ENCODE measurements at regions not wholly inside any gene's neighbourhood (a gene's known extent, or its start where the extent isn't known, plus 50 kb on each side); places are given as distances from the start of the nearest gene placed in this dataset.

DNA sequence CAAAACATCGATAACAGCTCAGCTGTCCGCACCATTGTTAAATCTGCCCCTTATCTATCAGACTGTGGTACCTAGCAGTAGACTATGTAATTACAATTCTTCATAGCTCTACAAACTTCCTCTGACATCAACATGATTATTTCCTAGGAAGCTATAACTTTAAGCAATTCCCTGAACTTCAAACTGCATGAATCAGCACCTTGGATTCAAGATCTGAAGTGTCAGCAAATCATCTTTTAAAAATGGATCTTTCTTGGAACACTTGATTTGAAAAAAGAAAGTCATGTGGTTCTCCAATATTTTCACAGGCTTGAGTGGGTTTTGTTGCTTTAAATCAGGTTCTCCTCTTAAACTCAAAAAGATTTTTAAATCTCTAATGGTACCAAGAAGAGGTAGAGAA is 680.7 kb upstream of the LMCD1 start:
- BruUV-seq (replicated peaks), result no TSS peak
- Histone ChIP-seq H3K4ac (ENCODE audit: low read depth, low read length) (no peak overlapping the region), H3K4me1 (ENCODE audit: control insufficient read depth, insufficient read depth, low read length) (no peaks in the 10 kb centered on the region), H3K9ac (ENCODE audit: low read depth, low read length) (no peak overlapping the region), H3K9me1 (ENCODE audit: insufficient read depth, low read length) (no peaks in the 10 kb centered on the region), H4K91ac (ENCODE audit: insufficient read depth, low read depth, low read length) (no peak overlapping the region), H4K8ac (ENCODE audit: low read depth in 2 of 2, low read length in 2 of 2) (no peak overlapping the region), H2BK5ac (ENCODE audit: low read depth, low read length, poor library complexity, severe bottlenecking) (no peak overlapping the region), H3K27me3 (ENCODE audit: control insufficient read depth, insufficient read depth, low read length) (no peaks in the 10 kb centered on the region), H2AFZ (replicated peaks; ENCODE audit: low read length, poor library complexity) (no peak overlapping the region), H4K5ac (ENCODE audit: low read depth, low read length) (no peak overlapping the region), H4K20me1 (ENCODE audit: insufficient read depth, low read length) (no peaks in the 10 kb centered on the region), H3K79me1 (ENCODE audit: low read depth in 1 of 2, low read length in 2 of 2) (no peaks in the 10 kb centered on the region), H3K27ac (ENCODE audit: insufficient read depth, low read length) (no peak overlapping the region), H3K18ac (ENCODE audit: low read depth, low read length) (no peak overlapping the region), H2BK120ac (ENCODE audit: low read depth, low read length) (no peak overlapping the region), H3K9me3 (ENCODE audit: control insufficient read depth, insufficient read depth, low read length) (peaks cover 14% of the 10 kb centered on the region), H2BK15ac (ENCODE audit: low read depth, low read length) (no peak overlapping the region), H3K4me3 (ENCODE audit: insufficient read depth, low read depth, low read length) (no peak overlapping the region), H2AK5ac (ENCODE audit: low read depth, low read length) (no peak overlapping the region), H2AK9ac (replicated peaks; ENCODE audit: low read depth, low read length, poor library complexity) (no peak overlapping the region), H3K56ac (ENCODE audit: extremely low read depth, insufficient read depth, low read length) (no peak overlapping the region), H3K14ac (replicated peaks; ENCODE audit: low read depth, low read length) (no peak overlapping the region), H3K4me2 (ENCODE audit: low read depth, low read length) (no peak overlapping the region), H3K23ac (ENCODE audit: low read depth, low read length) (no peak overlapping the region), H2BK20ac (ENCODE audit: low read depth, low read length) (no peak overlapping the region), H3K36me3 (ENCODE audit: control insufficient read depth, insufficient read depth, low read length) (no peaks in the 10 kb centered on the region)
- CTCF ChIA-PET, result interaction anchor here (0.6 to 0.7 kb wide), 2 partner anchors 10 to 99 kb away, joined by 3 read pairs; no protein-coding TSS in a partner anchor
- no peak for DNase-seq
- TF ChIP-seq, protein P1, sequence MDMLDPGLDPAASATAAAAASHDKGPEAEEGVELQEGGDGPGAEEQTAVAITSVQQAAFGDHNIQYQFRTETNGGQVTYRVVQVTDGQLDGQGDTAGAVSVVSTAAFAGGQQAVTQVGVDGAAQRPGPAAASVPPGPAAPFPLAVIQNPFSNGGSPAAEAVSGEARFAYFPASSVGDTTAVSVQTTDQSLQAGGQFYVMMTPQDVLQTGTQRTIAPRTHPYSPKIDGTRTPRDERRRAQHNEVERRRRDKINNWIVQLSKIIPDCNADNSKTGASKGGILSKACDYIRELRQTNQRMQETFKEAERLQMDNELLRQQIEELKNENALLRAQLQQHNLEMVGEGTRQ (IDR thresholded peaks at IDR 0.05; ENCODE audit: low read depth, low read length), result no peak
- TF ChIP-seq RCOR1 (IDR thresholded peaks at IDR 0.05; ENCODE audit: insufficient replicate concordance, low read length) (no peak), SMC3 (IDR thresholded peaks at IDR 0.05; ENCODE audit: low read depth, low read length) (no peak), POLR2A (IDR thresholded peaks at IDR 0.05; ENCODE audit: low read depth, low read length) (no peak), CEBPB (IDR thresholded peaks at IDR 0.05; ENCODE audit: low read depth, low read length) (no peak), MXI1 (IDR thresholded peaks at IDR 0.05; ENCODE audit: borderline replicate concordance, low read depth, low read length) (no peak)
- TF ChIP-seq, protein P2, sequence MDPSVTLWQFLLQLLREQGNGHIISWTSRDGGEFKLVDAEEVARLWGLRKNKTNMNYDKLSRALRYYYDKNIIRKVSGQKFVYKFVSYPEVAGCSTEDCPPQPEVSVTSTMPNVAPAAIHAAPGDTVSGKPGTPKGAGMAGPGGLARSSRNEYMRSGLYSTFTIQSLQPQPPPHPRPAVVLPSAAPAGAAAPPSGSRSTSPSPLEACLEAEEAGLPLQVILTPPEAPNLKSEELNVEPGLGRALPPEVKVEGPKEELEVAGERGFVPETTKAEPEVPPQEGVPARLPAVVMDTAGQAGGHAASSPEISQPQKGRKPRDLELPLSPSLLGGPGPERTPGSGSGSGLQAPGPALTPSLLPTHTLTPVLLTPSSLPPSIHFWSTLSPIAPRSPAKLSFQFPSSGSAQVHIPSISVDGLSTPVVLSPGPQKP (IDR thresholded peaks at IDR 0.05; ENCODE audit: borderline replicate concordance, low read depth, low read length), result no peak
- in situ Hi-C loops (cut with MboI; ENCODE audit: low sequenced_read_pairs) (no loop called here), intact Hi-C loops (cut with micrococcal nuclease) (no loop called here), dilution Hi-C loops (cut with HindIII; ENCODE audit: low sequenced_read_pairs, unreplicated experiment) (no loop called here)
- WGBS, 2 experiments (ENCODE audit: extremely low coverage in 2 of 2, insufficient read length in 1 of 2), result no CpG with 5 or more reads among the region's 2 CpGs
- POLR2A ChIA-PET (ENCODE audit: unreplicated experiment), result no interaction called here
- ATAC-seq (ENCODE audit: low read depth), result no peak

Measured in IMR-90 (cell line).